ENCODE measurements at regions not wholly inside any gene's neighbourhood (a gene's known extent, or its start where the extent isn't known, plus 50 kb on each side); places are given as distances from the start of the nearest gene placed in this dataset.

- H3K27ac Mint-ChIP-seq, result no peak overlapping the region
- no peak overlapping the region for H3K27ac ChIP-seq (ENCODE audit: insufficient read depth, low read length, poor library complexity, severe bottlenecking)
- H3K4me1 ChIP-seq (ENCODE audit: control insufficient read depth, insufficient read depth, low read length, poor library complexity, severe bottlenecking), result no peaks in the 10 kb centered on the region
- H3K27me3 Mint-ChIP-seq, result peaks cover 4% of the 10 kb centered on the region
- ATAC-seq (ENCODE audit: low read depth in 2 of 2) (no peak), DNase-seq (no peak)
- H3K36me3 Mint-ChIP-seq, result no peaks in the 10 kb centered on the region
- peaks cover 0 to 2% (median 0%) of the 10 kb centered on the region in 7 donors for H3K9me3 Mint-ChIP-seq
- H3K9me3 ChIP-seq (ENCODE audit: control insufficient read depth in 2 of 2, low read length in 2 of 2), result no peaks in the 10 kb centered on the region
- no peak overlapping the region for H3K4me3 ChIP-seq (ENCODE audit: low read depth, low read length)
- peaks cover 6% of the 10 kb centered on the region for H3K27me3 ChIP-seq (ENCODE audit: control insufficient read depth, insufficient read depth, low read length)
- peaks cover 0 to 4% (median 0%) of the 10 kb centered on the region in 4 donors for H3K4me1 Mint-ChIP-seq
- no peak overlapping the region for H3K4me3 Mint-ChIP-seq
- no peaks in the 10 kb centered on the region for H3K36me3 ChIP-seq (ENCODE audit: control insufficient read depth, insufficient read depth, low read length)
Measured at GRCh38 chr7:35416568-35416967, 162.7 kb upstream of the TBX20 start.

GRCh38 chr7:35415411-35415822 lies 161.5 kb upstream of the TBX20 start:
- Mint-ChIP-seq H3K36me3 (no peaks in the 10 kb centered on the region), H3K4me3 (no peak overlapping the region)

GRCh38 chr7:35411331-35411730 lies 157.4 kb upstream of the TBX20 start:
- peaks cover 26% of the 10 kb centered on the region for H3K27me3 Mint-ChIP-seq
- no peaks in the 10 kb centered on the region for H3K9me3 ChIP-seq (ENCODE audit: control insufficient read depth in 2 of 2, low read length in 2 of 2)
- peaks cover 0 to 3% (median 0%) of the 10 kb centered on the region in 7 donors for H3K9me3 Mint-ChIP-seq

More at GRCh38 chr7:35415411-35415822, 161.5 kb upstream of the TBX20 start:
- Histone ChIP-seq H3K27ac (ENCODE audit: insufficient read depth, low read length, poor library complexity, severe bottlenecking) (no peak overlapping the region), H3K4me1 (ENCODE audit: control insufficient read depth, insufficient read depth, low read length, poor library complexity, severe bottlenecking) (no peaks in the 10 kb centered on the region), H3K9me3 (ENCODE audit: control insufficient read depth in 2 of 2, low read length in 2 of 2) (no peaks in the 10 kb centered on the region), H3K4me3 (ENCODE audit: low read depth, low read length) (no peak overlapping the region), H3K36me3 (ENCODE audit: control insufficient read depth, insufficient read depth, low read length) (no peaks in the 10 kb centered on the region), H3K27me3 (ENCODE audit: control insufficient read depth, insufficient read depth, low read length) (peaks cover 6% of the 10 kb centered on the region)
- ATAC-seq (ENCODE audit: low read depth in 2 of 2), result no peak
- H3K4me1 Mint-ChIP-seq, result peaks cover 0 to under 1% (median 0%) of the 10 kb centered on the region in 4 donors
- no peak overlapping the region for H3K27ac Mint-ChIP-seq
- peaks cover 0 to 2% (median 0%) of the 10 kb centered on the region in 7 donors for H3K9me3 Mint-ChIP-seq
- DNase-seq, result no peak
- H3K27me3 Mint-ChIP-seq, result peaks cover 12% of the 10 kb centered on the region

GRCh38 chr7:35405461-35405860 lies 151.6 kb upstream of the TBX20 start:
- H3K27ac Mint-ChIP-seq, result no peak overlapping the region
- H3K4me1 Mint-ChIP-seq, result no peaks in the 10 kb centered on the region
- ATAC-seq (ENCODE audit: low read depth in 2 of 2) (no peak), DNase-seq (no peak)
- Histone ChIP-seq H3K36me3 (ENCODE audit: control insufficient read depth, insufficient read depth, low read length) (no peaks in the 10 kb centered on the region), H3K27me3 (ENCODE audit: control insufficient read depth, insufficient read depth, low read length) (no peaks in the 10 kb centered on the region), H3K4me1 (ENCODE audit: control insufficient read depth, insufficient read depth, low read length, poor library complexity, severe bottlenecking) (no peaks in the 10 kb centered on the region), H3K9me3 (ENCODE audit: control insufficient read depth in 2 of 2, low read length in 2 of 2) (no peaks in the 10 kb centered on the region), H3K27ac (ENCODE audit: insufficient read depth, low read length, poor library complexity, severe bottlenecking) (no peak overlapping the region), H3K4me3 (ENCODE audit: low read depth, low read length) (no peak overlapping the region)
- H3K4me3 Mint-ChIP-seq, result no peak overlapping the region
- H3K36me3 Mint-ChIP-seq, result no peaks in the 10 kb centered on the region
- peaks cover 14% of the 10 kb centered on the region for H3K27me3 Mint-ChIP-seq
- H3K9me3 Mint-ChIP-seq, result peaks cover 0 to 2% (median 0%) of the 10 kb centered on the region in 7 donors

More at GRCh38 chr7:35411331-35411730, 157.4 kb upstream of the TBX20 start:
- DNase-seq (no peak), ATAC-seq (ENCODE audit: low read depth in 2 of 2) (no peak)
- Histone ChIP-seq H3K27me3 (ENCODE audit: control insufficient read depth, insufficient read depth, low read length) (peaks cover 6% of the 10 kb centered on the region), H3K4me1 (ENCODE audit: control insufficient read depth, insufficient read depth, low read length, poor library complexity, severe bottlenecking) (no peaks in the 10 kb centered on the region), H3K27ac (ENCODE audit: insufficient read depth, low read length, poor library complexity, severe bottlenecking) (no peak overlapping the region), H3K4me3 (ENCODE audit: low read depth, low read length) (no peak overlapping the region), H3K36me3 (ENCODE audit: control insufficient read depth, insufficient read depth, low read length) (no peaks in the 10 kb centered on the region)
- Mint-ChIP-seq H3K4me3 (no peak overlapping the region), H3K27ac (no peak overlapping the region), H3K36me3 (no peaks in the 10 kb centered on the region), H3K4me1 (no peaks in the 10 kb centered on the region)

DNA sequence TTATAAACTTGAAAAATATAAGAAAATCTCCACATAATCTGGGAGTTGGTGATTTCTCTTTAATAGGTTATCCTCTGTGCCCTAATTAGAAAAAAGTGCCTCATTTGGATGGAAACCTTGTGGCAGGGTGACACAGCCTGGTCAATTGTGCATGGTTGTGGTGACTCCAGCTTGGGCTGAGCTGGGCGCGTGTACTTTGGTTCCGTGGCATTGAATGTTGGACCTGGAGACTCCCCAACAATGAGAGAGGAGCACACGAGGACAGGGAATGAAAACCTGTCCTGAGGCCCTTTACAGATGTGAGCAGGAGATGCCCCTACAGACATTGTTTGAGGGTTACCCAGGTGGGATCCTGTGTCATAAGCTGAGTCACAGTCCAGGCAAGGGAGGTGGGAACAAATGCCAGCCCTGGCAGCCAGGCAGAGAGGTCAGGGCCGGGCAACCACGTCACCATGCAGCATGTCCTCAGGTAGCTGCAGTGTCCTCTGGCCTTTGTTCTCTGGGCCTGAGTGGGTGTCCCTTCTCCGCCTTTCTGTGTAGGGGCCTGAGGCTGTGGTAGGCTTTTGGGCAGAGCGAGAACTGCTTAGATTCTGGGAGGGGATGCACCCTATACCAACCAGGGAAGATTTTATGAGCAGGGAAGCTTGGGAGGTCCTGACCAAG lies 147.4 kb upstream of the TBX20 start:
- Mint-ChIP-seq H3K27ac (no peak overlapping the region), H3K36me3 (no peaks in the 10 kb centered on the region), H3K9me3 (peaks cover 0 to 2% (median 0%) of the 10 kb centered on the region in 7 donors), H3K4me3 (peak overlapping the region in 1 of 4 donors; percentile 70), H3K4me1 (no peaks in the 10 kb centered on the region), H3K27me3 (no peaks in the 10 kb centered on the region)
- ATAC-seq (ENCODE audit: low read depth in 2 of 2) (no peak), DNase-seq (no peak)
- Histone ChIP-seq H3K36me3 (ENCODE audit: control insufficient read depth, insufficient read depth, low read length) (no peaks in the 10 kb centered on the region), H3K4me1 (ENCODE audit: control insufficient read depth, insufficient read depth, low read length, poor library complexity, severe bottlenecking) (no peaks in the 10 kb centered on the region), H3K27ac (ENCODE audit: insufficient read depth, low read length, poor library complexity, severe bottlenecking) (no peak overlapping the region), H3K4me3 (ENCODE audit: low read depth, low read length) (no peak overlapping the region), H3K9me3 (ENCODE audit: control insufficient read depth in 2 of 2, low read length in 2 of 2) (no peaks in the 10 kb centered on the region), H3K27me3 (ENCODE audit: control insufficient read depth, insufficient read depth, low read length) (no peaks in the 10 kb centered on the region)

- Histone ChIP-seq H3K4me3 (ENCODE audit: low read depth, low read length) (no peak overlapping the region), H3K36me3 (ENCODE audit: control insufficient read depth, insufficient read depth, low read length) (no peaks in the 10 kb centered on the region), H3K9me3 (ENCODE audit: control insufficient read depth in 2 of 2, low read length in 2 of 2) (no peaks in the 10 kb centered on the region), H3K27me3 (ENCODE audit: control insufficient read depth, insufficient read depth, low read length) (peaks cover 2% of the 10 kb centered on the region), H3K4me1 (ENCODE audit: control insufficient read depth, insufficient read depth, low read length, poor library complexity, severe bottlenecking) (no peaks in the 10 kb centered on the region), H3K27ac (ENCODE audit: insufficient read depth, low read length, poor library complexity, severe bottlenecking) (no peak overlapping the region)
- Mint-ChIP-seq H3K36me3 (no peaks in the 10 kb centered on the region), H3K27me3 (no peaks in the 10 kb centered on the region), H3K4me3 (no peak overlapping the region), H3K4me1 (no peaks in the 10 kb centered on the region), H3K27ac (no peak overlapping the region), H3K9me3 (peaks cover 0 to 2% (median 0%) of the 10 kb centered on the region in 7 donors)
- DNase-seq, result no peak
- no peak for ATAC-seq (ENCODE audit: low read depth in 2 of 2)
Measured at GRCh38 chr7:35399840-35400239, 145.9 kb upstream of the TBX20 start.

DNA sequence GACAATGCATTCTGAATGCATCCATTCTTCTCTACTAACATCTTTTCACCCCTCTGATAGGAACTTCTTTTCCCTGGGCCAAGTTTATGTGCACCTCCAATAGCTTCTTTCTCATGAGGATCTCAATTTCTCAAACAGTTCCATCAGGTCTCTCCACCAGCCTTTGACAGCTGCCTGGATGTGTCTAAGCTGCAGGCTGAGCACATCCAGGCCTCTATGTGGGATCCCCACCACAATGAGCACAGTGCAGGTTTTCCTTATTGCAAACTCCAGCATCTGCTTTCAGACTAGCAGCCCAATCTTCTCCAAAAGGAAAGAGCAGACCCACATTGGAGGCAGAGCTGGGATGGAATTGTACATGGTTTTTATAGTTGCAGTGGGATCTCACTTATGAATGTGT lies 145.3 kb upstream of the TBX20 start:
- no peaks in the 10 kb centered on the region for H3K36me3 Mint-ChIP-seq
- Histone ChIP-seq H3K36me3 (ENCODE audit: control insufficient read depth, insufficient read depth, low read length) (no peaks in the 10 kb centered on the region), H3K27me3 (ENCODE audit: control insufficient read depth, insufficient read depth, low read length) (peaks cover 4% of the 10 kb centered on the region), H3K4me1 (ENCODE audit: control insufficient read depth, insufficient read depth, low read length, poor library complexity, severe bottlenecking) (no peaks in the 10 kb centered on the region), H3K9me3 (ENCODE audit: control insufficient read depth in 2 of 2, low read length in 2 of 2) (no peaks in the 10 kb centered on the region), H3K27ac (ENCODE audit: insufficient read depth, low read length, poor library complexity, severe bottlenecking) (no peak overlapping the region), H3K4me3 (ENCODE audit: low read depth, low read length) (no peak overlapping the region)
- no peak overlapping the region for H3K27ac Mint-ChIP-seq
- DNase-seq, result no peak
- no peaks in the 10 kb centered on the region for H3K4me1 Mint-ChIP-seq
- ATAC-seq (ENCODE audit: low read depth in 2 of 2), result no peak
- no peak overlapping the region for H3K4me3 Mint-ChIP-seq
- peaks cover 0 to 2% (median 0%) of the 10 kb centered on the region in 7 donors for H3K9me3 Mint-ChIP-seq
- no peaks in the 10 kb centered on the region for H3K27me3 Mint-ChIP-seq

DNA sequence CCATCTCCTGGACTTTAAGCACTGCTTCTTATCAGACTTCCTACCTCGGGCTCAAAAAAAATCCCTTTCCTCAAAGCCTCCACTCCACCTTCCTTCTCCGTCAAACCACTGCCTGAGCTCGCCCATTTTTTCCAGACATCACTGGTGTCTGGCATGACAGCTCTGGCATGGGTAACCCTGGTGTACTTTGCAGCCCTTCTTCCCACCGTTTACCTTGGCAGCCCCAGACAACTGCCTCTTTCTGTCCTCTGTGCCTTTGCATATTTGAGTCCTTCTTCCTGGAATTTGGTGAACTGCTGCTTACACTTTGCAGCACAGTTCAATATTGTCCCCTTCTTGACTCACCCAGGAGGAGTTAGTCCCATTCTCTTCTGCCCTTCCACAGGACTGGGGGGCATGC lies 144.6 kb upstream of the TBX20 start:
- ATAC-seq (ENCODE audit: low read depth in 2 of 2) (no peak), DNase-seq (no peak)
- no peaks in the 10 kb centered on the region for H3K27me3 Mint-ChIP-seq
- H3K36me3 Mint-ChIP-seq, result no peaks in the 10 kb centered on the region
- H3K27me3 ChIP-seq (ENCODE audit: control insufficient read depth, insufficient read depth, low read length), result peaks cover 4% of the 10 kb centered on the region
- no peaks in the 10 kb centered on the region for H3K4me1 ChIP-seq (ENCODE audit: control insufficient read depth, insufficient read depth, low read length, poor library complexity, severe bottlenecking)
- H3K4me3 ChIP-seq (ENCODE audit: low read depth, low read length), result no peak overlapping the region
- no peaks in the 10 kb centered on the region for H3K4me1 Mint-ChIP-seq
- no peaks in the 10 kb centered on the region for H3K36me3 ChIP-seq (ENCODE audit: control insufficient read depth, insufficient read depth, low read length)
- no peak overlapping the region for H3K4me3 Mint-ChIP-seq
- H3K9me3 Mint-ChIP-seq, result peaks cover 0 to 2% (median 0%) of the 10 kb centered on the region in 7 donors
- no peaks in the 10 kb centered on the region for H3K9me3 ChIP-seq (ENCODE audit: control insufficient read depth in 2 of 2, low read length in 2 of 2)
- no peak overlapping the region for H3K27ac Mint-ChIP-seq
- no peak overlapping the region for H3K27ac ChIP-seq (ENCODE audit: insufficient read depth, low read length, poor library complexity, severe bottlenecking)
